ENCODE measurements at regions not wholly inside any gene's neighbourhood (a gene's known extent, or its start where the extent isn't known, plus 50 kb on each side); places are given as distances from the start of the nearest gene placed in this dataset.

GRCh38 chr2:2793925-2794560, 463.0 kb upstream of the MYT1L start:
- no peak for DNase-seq (ENCODE audit: low spot score)
- Histone ChIP-seq H3K4me1 (ENCODE audit: control insufficient read depth in 4 of 4, insufficient read depth in 4 of 4, low read length in 3 of 4) (no peaks in the 10 kb centered on the region), H3K9ac (ENCODE audit: low read depth in 1 of 2, low read length in 2 of 2) (no peak overlapping the region), H3K27ac (ENCODE audit: low read depth in 1 of 2, low read length in 2 of 2) (no peak overlapping the region), H3K4me3 (ENCODE audit: low read depth in 1 of 3, low read length in 3 of 3) (no peak overlapping the region), H3K36me3 (ENCODE audit: control insufficient read depth in 4 of 4, insufficient read depth in 3 of 4, low read depth in 1 of 4, low read length in 3 of 4) (no peaks in the 10 kb centered on the region), H3K9me3 (ENCODE audit: control insufficient read depth in 4 of 4, low read length in 3 of 4) (no peaks in the 10 kb centered on the region), H3K27me3 (ENCODE audit: control insufficient read depth in 4 of 4, insufficient read depth in 4 of 4, low read length in 3 of 4) (no peaks in the 10 kb centered on the region)
- no peak for TF ChIP-seq EGR1 (IDR thresholded peaks at IDR 0.05; ENCODE audit: low read depth in 2 of 2)
- no peak for TF ChIP-seq REST (IDR thresholded peaks at IDR 0.05)
- TF ChIP-seq TAF1 (conservative IDR thresholded peaks at IDR 0.05), result no peak
- no peak for TF ChIP-seq FOXA2 (IDR thresholded peaks at IDR 0.05)
- no peak for TF ChIP-seq ZBTB33 (IDR thresholded peaks at IDR 0.05)
- no peak for TF ChIP-seq HNF4A (conservative IDR thresholded peaks at IDR 0.05)
- TF ChIP-seq JUND (IDR thresholded peaks at IDR 0.05), result no peak
- TF ChIP-seq CTCF (IDR thresholded peaks at IDR 0.05; ENCODE audit: low read depth, low read length, missing input control), result no peak
- TF ChIP-seq MAX (IDR thresholded peaks at IDR 0.05), result no peak
- no peak for TF ChIP-seq HNF4G (IDR thresholded peaks at IDR 0.05)
- no peak for TF ChIP-seq YY1 (IDR thresholded peaks at IDR 0.05)
- TF ChIP-seq GABPA (IDR thresholded peaks at IDR 0.05 in 1 of 2, conservative IDR thresholded peaks at IDR 0.05 in 1 of 2), result no peak
- TF ChIP-seq FOXA1 (IDR thresholded peaks at IDR 0.05), result no peak
- WGBS, result 75% methylated on average over 11 of the region's 11 CpGs

GRCh38 chr2:2793514-2793913, 462.4 kb upstream of the MYT1L start:
- H3K27me3 ChIP-seq (ENCODE audit: control insufficient read depth in 4 of 4, insufficient read depth in 4 of 4, low read length in 3 of 4), result no peaks in the 10 kb centered on the region

More at GRCh38 chr2:2793514-2793913, 462.4 kb upstream of the MYT1L start:
- Histone ChIP-seq H3K9me3 (ENCODE audit: control insufficient read depth in 4 of 4, low read length in 3 of 4) (no peaks in the 10 kb centered on the region), H3K36me3 (ENCODE audit: control insufficient read depth in 4 of 4, insufficient read depth in 3 of 4, low read depth in 1 of 4, low read length in 3 of 4) (no peaks in the 10 kb centered on the region), H3K4me3 (ENCODE audit: low read depth in 1 of 3, low read length in 3 of 3) (no peak overlapping the region), H3K4me1 (ENCODE audit: control insufficient read depth in 4 of 4, insufficient read depth in 4 of 4, low read length in 3 of 4) (no peaks in the 10 kb centered on the region), H3K9ac (ENCODE audit: low read depth in 1 of 2, low read length in 2 of 2) (no peak overlapping the region), H3K27ac (ENCODE audit: low read depth in 1 of 2, low read length in 2 of 2) (no peak overlapping the region)
- 84% methylated on average over 17 of the region's 17 CpGs for WGBS
- no peak for DNase-seq (ENCODE audit: low spot score)
- no peak for TF ChIP-seq HNF4A (conservative IDR thresholded peaks at IDR 0.05)
- TF ChIP-seq MAX (IDR thresholded peaks at IDR 0.05), result no peak
- no peak for TF ChIP-seq TAF1 (conservative IDR thresholded peaks at IDR 0.05)
- no peak for TF ChIP-seq SP1 (IDR thresholded peaks at IDR 0.05)
- no peak for TF ChIP-seq YY1 (IDR thresholded peaks at IDR 0.05)
- no peak for TF ChIP-seq GABPA (IDR thresholded peaks at IDR 0.05 in 1 of 2, conservative IDR thresholded peaks at IDR 0.05 in 1 of 2)
- TF ChIP-seq RXRA (IDR thresholded peaks at IDR 0.05), result no peak
- no peak for TF ChIP-seq EGR1 (IDR thresholded peaks at IDR 0.05; ENCODE audit: low read depth in 2 of 2)
- TF ChIP-seq REST (IDR thresholded peaks at IDR 0.05), result no peak
- no peak for TF ChIP-seq JUND (IDR thresholded peaks at IDR 0.05)
- TF ChIP-seq NR2F2 (IDR thresholded peaks at IDR 0.05), result no peak
- TF ChIP-seq ZBTB33 (IDR thresholded peaks at IDR 0.05), result no peak
- TF ChIP-seq FOXA1 (IDR thresholded peaks at IDR 0.05), result no peak
- no peak for TF ChIP-seq ATF3 (IDR thresholded peaks at IDR 0.05)
- no peak for TF ChIP-seq HNF4G (IDR thresholded peaks at IDR 0.05)

Data from liver (tissue), 8 donors.